Endodermal cell (in vitro differentiated cells): ENCODE measurements at regions not wholly inside any gene's neighbourhood (a gene's known extent, or its start where the extent isn't known, plus 50 kb on each side); places are given as distances from the start of the nearest gene placed in this dataset.

Source experiments
- DNase-seq: peaks from one replicate; pipeline ENCODE4 v3.0.0-alpha.2; 2017
- H3K27ac ChIP-seq: 2 replicates; pipeline ENCODE4 v1.5.1; 2013; ENCODE audit warnings: mild to moderate bottlenecking, low read depth, low read length, moderate library complexity
- H3K27me3 ChIP-seq: 2 replicates; pipeline ENCODE4 v1.6.1; 2013; ENCODE audit warnings: mild to moderate bottlenecking, low read length, moderate library complexity; ENCODE audit not compliant: insufficient read depth, control insufficient read depth, poor library complexity, severe bottlenecking
- H3K36me3 ChIP-seq: 2 replicates; pipeline ENCODE4 v1.7.0; 2013; ENCODE audit warnings: mild to moderate bottlenecking, low read length, moderate library complexity; ENCODE audit not compliant: control insufficient read depth, insufficient read depth
- H3K4me1 ChIP-seq: one replicate; pipeline ENCODE4 v1.7.0; 2013; ENCODE audit warnings: low read length; ENCODE audit not compliant: control insufficient read depth, insufficient read depth
- H3K4me3 ChIP-seq: 2 replicates; pipeline ENCODE4 v1.5.1; 2013; ENCODE audit warnings: mild to moderate bottlenecking, low read length, moderate library complexity
- H3K9ac ChIP-seq: 2 replicates; pipeline ENCODE4 v1.6.1; 2013; ENCODE audit warnings: mild to moderate bottlenecking, low read length, moderate library complexity; ENCODE audit not compliant: poor library complexity, severe bottlenecking; ENCODE audit errors: extremely low read depth
- H3K9me3 ChIP-seq: 2 replicates; pipeline ENCODE4 v1.6.1; 2013; ENCODE audit warnings: mild to moderate bottlenecking, low read length, moderate library complexity; ENCODE audit not compliant: control insufficient read depth
- H3K27ac Mint-ChIP-seq: 2 replicates; pipeline ENCODE4 v1.8.0; 2020; ENCODE audit warnings: mixed read lengths
- H3K27me3 Mint-ChIP-seq: 2 replicates; pipeline ENCODE4 v1.8.0; 2021; ENCODE audit warnings: mild to moderate bottlenecking, mixed read lengths; ENCODE audit not compliant: insufficient read depth
- H3K36me3 Mint-ChIP-seq: 2 replicates; pipeline ENCODE4 v1.8.0; 2020; ENCODE audit warnings: low read depth, mixed read lengths
- H3K4me1 Mint-ChIP-seq: 2 replicates; pipeline ENCODE4 v1.8.0; 2020; ENCODE audit warnings: mixed read lengths
- H3K4me3 Mint-ChIP-seq: 2 replicates; pipeline ENCODE4 v1.8.0; 2020; ENCODE audit warnings: mild to moderate bottlenecking, moderate library complexity, mixed read lengths
- H3K9me3 Mint-ChIP-seq: 2 replicates; pipeline ENCODE4 v1.8.0; 2020; ENCODE audit warnings: mild to moderate bottlenecking, mixed read lengths
- WGBS, 2 experiments: methylation state at CpG; one replicate each; pipeline versions ENCODE4 v1.1.5 to v1.1.7; 2013; ENCODE audit warnings: missing lambda C conversion rate in 2 of 2, mixed read lengths in 1 of 2; ENCODE audit not compliant: insufficient coverage in 1 of 2, insufficient read length in 1 of 2; 5-methylcytosine and 5-hydroxymethylcytosine counted together
- TF ChIP-seq, protein P1 (sequence below): fragments of 200-600 bp; sonication (generic); conservative IDR thresholded peaks from 2 replicates; pipeline ENCODE4 v1.5.0; 2021; ENCODE audit warnings: antibody characterized with exemption, mild to moderate bottlenecking

DNA sequence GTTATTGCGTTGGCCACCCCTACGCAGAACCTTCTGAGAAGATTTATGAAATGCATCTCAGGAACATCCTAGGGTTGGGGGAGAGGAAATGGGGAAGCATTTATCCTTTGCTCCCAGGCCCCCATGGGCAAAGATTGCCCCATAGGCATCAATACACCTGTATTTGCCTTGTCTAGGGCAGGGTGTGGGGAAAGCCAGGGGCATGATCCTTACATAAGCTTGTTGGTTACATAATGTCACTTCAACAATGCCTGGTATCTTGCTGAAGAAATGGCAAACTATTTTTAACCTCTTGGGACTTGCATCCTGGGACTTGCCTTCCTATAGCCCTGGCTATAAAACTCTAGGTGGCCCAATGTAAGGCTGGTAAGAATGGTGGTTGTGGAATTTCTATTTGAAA, 53.9 kb upstream of the SPRED2 start:
- DNase-seq = no peak

DNA sequence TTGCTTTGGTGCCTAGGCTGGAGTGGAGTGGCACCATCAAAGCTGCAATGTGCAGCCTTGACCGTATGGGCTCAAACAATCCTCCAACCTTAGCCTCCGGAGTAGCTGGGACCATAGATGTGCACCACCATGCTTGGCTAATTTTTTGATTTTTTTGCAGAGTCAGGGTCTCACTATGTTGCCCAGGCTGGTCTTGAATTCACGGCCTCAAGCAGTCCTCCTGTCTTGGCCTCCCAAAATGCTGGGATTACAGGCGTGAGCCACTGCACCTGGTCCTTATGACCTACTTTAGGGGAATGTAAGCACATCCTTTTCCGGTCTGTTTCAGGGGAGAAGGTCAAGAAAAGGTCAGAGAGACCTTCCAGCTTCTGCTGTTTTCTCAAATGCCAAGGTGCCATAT, 53.4 kb upstream of the SPRED2 start:
- Histone ChIP-seq H3K27ac (no peak overlapping the region), H3K27me3 (no peaks in the 10 kb centered on the region), H3K4me3 (no peak overlapping the region), H3K9me3 (peaks cover 12% of the 10 kb centered on the region), H3K9ac (no peak overlapping the region), H3K4me1 (no peaks in the 10 kb centered on the region), H3K36me3 (no peaks in the 10 kb centered on the region)
- H3K36me3 Mint-ChIP-seq = no peaks in the 10 kb centered on the region
- peaks cover 16% of the 10 kb centered on the region for H3K4me1 Mint-ChIP-seq
- H3K4me3 Mint-ChIP-seq = no peak overlapping the region
- peaks cover 20% of the 10 kb centered on the region for H3K27me3 Mint-ChIP-seq
- WGBS, 2 experiments = 90 to 91% methylated on average over 5 of the region's 5 CpGs
- no peak overlapping the region for H3K27ac Mint-ChIP-seq
- TF ChIP-seq, protein P1, sequence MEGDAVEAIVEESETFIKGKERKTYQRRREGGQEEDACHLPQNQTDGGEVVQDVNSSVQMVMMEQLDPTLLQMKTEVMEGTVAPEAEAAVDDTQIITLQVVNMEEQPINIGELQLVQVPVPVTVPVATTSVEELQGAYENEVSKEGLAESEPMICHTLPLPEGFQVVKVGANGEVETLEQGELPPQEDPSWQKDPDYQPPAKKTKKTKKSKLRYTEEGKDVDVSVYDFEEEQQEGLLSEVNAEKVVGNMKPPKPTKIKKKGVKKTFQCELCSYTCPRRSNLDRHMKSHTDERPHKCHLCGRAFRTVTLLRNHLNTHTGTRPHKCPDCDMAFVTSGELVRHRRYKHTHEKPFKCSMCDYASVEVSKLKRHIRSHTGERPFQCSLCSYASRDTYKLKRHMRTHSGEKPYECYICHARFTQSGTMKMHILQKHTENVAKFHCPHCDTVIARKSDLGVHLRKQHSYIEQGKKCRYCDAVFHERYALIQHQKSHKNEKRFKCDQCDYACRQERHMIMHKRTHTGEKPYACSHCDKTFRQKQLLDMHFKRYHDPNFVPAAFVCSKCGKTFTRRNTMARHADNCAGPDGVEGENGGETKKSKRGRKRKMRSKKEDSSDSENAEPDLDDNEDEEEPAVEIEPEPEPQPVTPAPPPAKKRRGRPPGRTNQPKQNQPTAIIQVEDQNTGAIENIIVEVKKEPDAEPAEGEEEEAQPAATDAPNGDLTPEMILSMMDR = no peak
- DNase-seq = no peak
- peaks cover 7% of the 10 kb centered on the region for H3K9me3 Mint-ChIP-seq

More for the DNA sequence above, 53.9 kb upstream of the SPRED2 start:
- Mint-ChIP-seq H3K27me3 (peaks cover 20% of the 10 kb centered on the region), H3K36me3 (no peaks in the 10 kb centered on the region), H3K27ac (no peak overlapping the region), H3K4me3 (no peak overlapping the region), H3K9me3 (peaks cover 7% of the 10 kb centered on the region), H3K4me1 (peaks cover 16% of the 10 kb centered on the region)
- H3K4me3 ChIP-seq = no peak overlapping the region
- H3K27me3 ChIP-seq = no peaks in the 10 kb centered on the region
- TF ChIP-seq, protein P1 = no peak
- WGBS, 2 experiments = 90 to 100% methylated on average over 2 of the region's 2 CpGs
- H3K36me3 ChIP-seq = no peaks in the 10 kb centered on the region
- H3K9ac ChIP-seq = no peak overlapping the region
- no peaks in the 10 kb centered on the region for H3K4me1 ChIP-seq
- H3K9me3 ChIP-seq = peaks cover 12% of the 10 kb centered on the region
- no peak overlapping the region for H3K27ac ChIP-seq

DNA sequence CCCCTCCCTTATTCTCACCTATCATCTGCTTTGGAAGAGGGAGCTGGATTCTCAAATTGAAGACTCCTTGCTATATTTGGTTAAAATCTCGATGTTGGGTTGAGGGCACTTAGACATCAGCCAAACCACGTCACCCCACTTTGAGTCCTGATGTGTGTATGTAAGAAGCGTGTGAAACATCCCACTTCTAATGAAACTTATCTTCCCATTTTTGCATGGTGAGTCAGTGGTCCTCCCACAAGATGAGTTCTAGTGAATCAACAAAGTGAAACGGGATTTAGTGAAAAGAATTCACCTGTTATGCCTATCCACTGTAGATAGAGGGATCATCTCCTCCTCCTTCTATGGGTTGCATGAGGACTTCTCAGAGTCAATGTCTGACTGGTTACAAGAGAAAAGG, 51.4 kb upstream of the SPRED2 start:
- Histone ChIP-seq H3K27ac (no peak overlapping the region), H3K27me3 (no peaks in the 10 kb centered on the region), H3K9me3 (peaks cover 10% of the 10 kb centered on the region), H3K9ac (no peak overlapping the region), H3K4me3 (no peak overlapping the region), H3K36me3 (no peaks in the 10 kb centered on the region), H3K4me1 (no peaks in the 10 kb centered on the region)
- no peaks in the 10 kb centered on the region for H3K36me3 Mint-ChIP-seq
- H3K27ac Mint-ChIP-seq = no peak overlapping the region
- WGBS, 2 experiments = 84 to 96% methylated on average over 3 to 4 of the region's 4 CpGs
- peaks cover 20% of the 10 kb centered on the region for H3K27me3 Mint-ChIP-seq
- no peak overlapping the region for H3K4me3 Mint-ChIP-seq
- DNase-seq = no peak
- TF ChIP-seq, protein P1 = no peak
- H3K9me3 Mint-ChIP-seq = peaks cover 7% of the 10 kb centered on the region
- H3K4me1 Mint-ChIP-seq = peaks cover 12% of the 10 kb centered on the region
